Cardiac muscle cell (in vitro differentiated cells and primary cell): ENCODE measurements at regions not wholly inside any gene's neighbourhood (a gene's known extent, or its start where the extent isn't known, plus 50 kb on each side); places are given as distances from the start of the nearest gene placed in this dataset.

Experiments
- DNase-seq, 2 donors: peaks; one replicate each; pipeline versions ENCODE4 v3.0.0 to v3.0.0-alpha.2; 2010 to 2017; ENCODE audit warnings: low read depth in 1 of 2, low spot score in 1 of 2
- H3K27ac ChIP-seq: fragments of 200-600 bp; sonication (generic); 2 replicates; pipeline ENCODE4 v1.5.1; 2016
- H3K27me3 ChIP-seq: fragments of 200-600 bp; sonication (generic); 2 replicates; pipeline ENCODE4 v1.6.0; 2016; ENCODE audit warnings: control low read depth
- H3K36me3 ChIP-seq: fragments of 200-600 bp; sonication (generic); 2 replicates; pipeline ENCODE4 v1.5.1; 2016; ENCODE audit warnings: control low read depth
- H3K4me1 ChIP-seq: fragments of 200-600 bp; sonication (generic); 2 replicates; pipeline ENCODE4 v1.8.1; 2017; ENCODE audit warnings: low read depth, mild to moderate bottlenecking, mixed run types
- H3K4me3 ChIP-seq: fragments of 200-600 bp; sonication (generic); 2 replicates; pipeline ENCODE4 v1.5.1; 2016; ENCODE audit warnings: mild to moderate bottlenecking
- H3K9me3 ChIP-seq: fragments of 200-600 bp; sonication (generic); 2 replicates; pipeline ENCODE4 v1.5.1; 2017; ENCODE audit warnings: low read depth, mild to moderate bottlenecking, control low read depth
- CTCF ChIP-seq: IDR thresholded peaks from 2 replicates; pipeline ENCODE4 v1.5.1; 2012; ENCODE audit warnings: low read depth, mild to moderate bottlenecking, low read length

- no peak for TF ChIP-seq CTCF
- no peak for DNase-seq
- H3K36me3 ChIP-seq, result no peaks in the 10 kb centered on the region
- no peak overlapping the region for H3K27ac ChIP-seq
- no peak overlapping the region for H3K4me3 ChIP-seq
- no peaks in the 10 kb centered on the region for H3K4me1 ChIP-seq
- peaks cover 19% of the 10 kb centered on the region for H3K27me3 ChIP-seq
- no peaks in the 10 kb centered on the region for H3K9me3 ChIP-seq
Observed at GRCh38 chr15:77738441-77739302, 106.0 kb upstream of the LINGO1 start.

- peaks cover 19% of the 10 kb centered on the region for H3K27me3 ChIP-seq
Observed at GRCh38 chr15:77738038-77738370, 105.3 kb upstream of the LINGO1 start.

GRCh38 chr15:77737238-77738037 lies 104.7 kb upstream of the LINGO1 start:
- Histone ChIP-seq H3K36me3 (no peaks in the 10 kb centered on the region), H3K27me3 (peaks cover 19% of the 10 kb centered on the region), H3K9me3 (no peaks in the 10 kb centered on the region), H3K27ac (no peak overlapping the region), H3K4me3 (no peak overlapping the region), H3K4me1 (no peaks in the 10 kb centered on the region)
- DNase-seq, result no peak
- TF ChIP-seq CTCF, result no peak

More at GRCh38 chr15:77738038-77738370, 105.3 kb upstream of the LINGO1 start:
- no peak overlapping the region for H3K4me3 ChIP-seq
- no peaks in the 10 kb centered on the region for H3K9me3 ChIP-seq
- H3K36me3 ChIP-seq, result no peaks in the 10 kb centered on the region
- no peak for DNase-seq
- no peak for TF ChIP-seq CTCF
- no peak overlapping the region for H3K27ac ChIP-seq
- no peaks in the 10 kb centered on the region for H3K4me1 ChIP-seq

GRCh38 chr15:77734306-77734705 lies 101.6 kb upstream of the LINGO1 start:
- H3K4me1 ChIP-seq, result no peaks in the 10 kb centered on the region
- no peak overlapping the region for H3K27ac ChIP-seq
- no peaks in the 10 kb centered on the region for H3K36me3 ChIP-seq
- H3K27me3 ChIP-seq, result peaks cover 19% of the 10 kb centered on the region
- DNase-seq, result no peak
- no peak overlapping the region for H3K4me3 ChIP-seq
- no peaks in the 10 kb centered on the region for H3K9me3 ChIP-seq
- TF ChIP-seq CTCF, result no peak

GRCh38 chr15:77733579-77734300 lies 101.0 kb upstream of the LINGO1 start:
- Histone ChIP-seq H3K27ac (no peak overlapping the region), H3K36me3 (no peaks in the 10 kb centered on the region), H3K4me1 (no peaks in the 10 kb centered on the region), H3K27me3 (peaks cover 13% of the 10 kb centered on the region), H3K4me3 (no peak overlapping the region), H3K9me3 (no peaks in the 10 kb centered on the region)
- no peak for DNase-seq
- no peak for TF ChIP-seq CTCF
